OCI-LY7 (cell line): ENCODE measurements at regions not wholly inside any gene's neighbourhood (a gene's known extent, or its start where the extent isn't known, plus 50 kb on each side); places are given as distances from the start of the nearest gene placed in this dataset.

Experiments
- BruUV-seq: library from RNA; stranded (reverse); fragments of 400-500 nt; replicated peaks from 2 replicates; lab custom pipeline; 2021; lab: Mats Ljungman, UMichigan
- CTCF ChIA-PET: fragments of 300-600 bp; sonication (Branson Sonifier 250); formaldehyde crosslinking; loops from one replicate; lab custom pipeline; 2022; ENCODE audit warnings: antibody characterized with exemption; ENCODE audit not compliant: unreplicated experiment; lab: Charles Lee
- POLR2A ChIA-PET: fragments of 300-600 bp; sonication (Branson Sonifier 250); formaldehyde crosslinking; loops from one replicate; lab custom pipeline; 2022; ENCODE audit warnings: antibody characterized with exemption; lab: Charles Lee
- DNase-seq: peaks from one replicate; pipeline ENCODE4 v3.0.0-alpha.2; 2015; ENCODE audit warnings: low spot score
- H2AFZ ChIP-seq: fragments of 200-600 bp; sonication (generic), shearing (Covaris generic); 2 replicates; pipeline ENCODE4 v1.6.1; 2014; ENCODE audit warnings: mild to moderate bottlenecking, antibody characterized with exemption, low read length, moderate library complexity
- H3K27ac ChIP-seq: fragments of 200-600 bp; sonication (generic); 2 replicates; pipeline ENCODE4 v1.5.1; 2014; ENCODE audit warnings: mixed run types, low read depth, mild to moderate bottlenecking, moderate library complexity, low read length, inconsistent platforms; ENCODE audit not compliant: poor library complexity, severe bottlenecking
- H3K36me3 ChIP-seq: fragments of 200-600 bp; sonication (generic); 2 replicates; pipeline ENCODE4 v1.6.1; 2014; ENCODE audit warnings: mild to moderate bottlenecking, antibody characterized with exemption, low read length, moderate library complexity, mixed read lengths; ENCODE audit not compliant: insufficient read depth
- H3K4me1 ChIP-seq: fragments of 200-600 bp; sonication (generic); 2 replicates; pipeline ENCODE4 v1.5.1; 2014; ENCODE audit warnings: mild to moderate bottlenecking, low read length; ENCODE audit not compliant: insufficient read depth, poor library complexity, severe bottlenecking
- H3K4me2 ChIP-seq: fragments of 200-600 bp; sonication (generic); 2 replicates; pipeline ENCODE4 v1.6.1; 2014; ENCODE audit warnings: mild to moderate bottlenecking, low read length
- H3K4me3 ChIP-seq: fragments of 200-600 bp; sonication (generic); 2 replicates; pipeline ENCODE4 v1.5.1; 2014; ENCODE audit warnings: mild to moderate bottlenecking, low read depth, low read length; ENCODE audit not compliant: poor library complexity, severe bottlenecking
- H3K79me2 ChIP-seq: fragments of 200-600 bp; sonication (generic); 2 replicates; pipeline ENCODE4 v1.6.1; 2016; ENCODE audit warnings: low read depth, mild to moderate bottlenecking, low read length, moderate library complexity, mixed read lengths; ENCODE audit not compliant: insufficient read depth
- H3K9me2 ChIP-seq: fragments of 200-600 bp; sonication (generic); 2 replicates; pipeline ENCODE4 v1.6.1; 2016; ENCODE audit warnings: mild to moderate bottlenecking, low read length, mixed read lengths; ENCODE audit not compliant: insufficient read depth
- H3K9me3 ChIP-seq: fragments of 200-600 bp; sonication (generic); 2 replicates; pipeline ENCODE4 v1.6.1; 2014; ENCODE audit warnings: mild to moderate bottlenecking, mixed run types, low read length, mixed read lengths
- H4K20me1 ChIP-seq: fragments of 200-600 bp; sonication (generic); 2 replicates; pipeline ENCODE4 v1.6.1; 2014; ENCODE audit warnings: mild to moderate bottlenecking, antibody characterized with exemption, low read length, moderate library complexity, mixed read lengths; ENCODE audit not compliant: insufficient read depth
- EZH2phosphoT487 ChIP-seq: fragments of 200-600 bp; sonication (generic); IDR thresholded peaks from 2 replicates; pipeline ENCODE4 v1.6.1; 2018; ENCODE audit warnings: low read depth, borderline replicate concordance, mild to moderate bottlenecking, mixed run types, antibody characterized with exemption, low read length, moderate library complexity, mixed read lengths
- intact Hi-C: fragments of 100-400 bp; cut with micrococcal nuclease; formaldehyde crosslinking; loops from one replicate; pipeline ENCODE4 v1.10.0; 2022; ENCODE audit not compliant: unreplicated experiment
- TF ChIP-seq, protein P1 (sequence below): fragments of 200-600 bp; sonication (generic); conservative IDR thresholded peaks from 2 replicates; pipeline ENCODE4 v1.5.1; 2014; ENCODE audit warnings: mild to moderate bottlenecking, antibody characterized with exemption, low read length, moderate library complexity, mixed read lengths

DNA sequence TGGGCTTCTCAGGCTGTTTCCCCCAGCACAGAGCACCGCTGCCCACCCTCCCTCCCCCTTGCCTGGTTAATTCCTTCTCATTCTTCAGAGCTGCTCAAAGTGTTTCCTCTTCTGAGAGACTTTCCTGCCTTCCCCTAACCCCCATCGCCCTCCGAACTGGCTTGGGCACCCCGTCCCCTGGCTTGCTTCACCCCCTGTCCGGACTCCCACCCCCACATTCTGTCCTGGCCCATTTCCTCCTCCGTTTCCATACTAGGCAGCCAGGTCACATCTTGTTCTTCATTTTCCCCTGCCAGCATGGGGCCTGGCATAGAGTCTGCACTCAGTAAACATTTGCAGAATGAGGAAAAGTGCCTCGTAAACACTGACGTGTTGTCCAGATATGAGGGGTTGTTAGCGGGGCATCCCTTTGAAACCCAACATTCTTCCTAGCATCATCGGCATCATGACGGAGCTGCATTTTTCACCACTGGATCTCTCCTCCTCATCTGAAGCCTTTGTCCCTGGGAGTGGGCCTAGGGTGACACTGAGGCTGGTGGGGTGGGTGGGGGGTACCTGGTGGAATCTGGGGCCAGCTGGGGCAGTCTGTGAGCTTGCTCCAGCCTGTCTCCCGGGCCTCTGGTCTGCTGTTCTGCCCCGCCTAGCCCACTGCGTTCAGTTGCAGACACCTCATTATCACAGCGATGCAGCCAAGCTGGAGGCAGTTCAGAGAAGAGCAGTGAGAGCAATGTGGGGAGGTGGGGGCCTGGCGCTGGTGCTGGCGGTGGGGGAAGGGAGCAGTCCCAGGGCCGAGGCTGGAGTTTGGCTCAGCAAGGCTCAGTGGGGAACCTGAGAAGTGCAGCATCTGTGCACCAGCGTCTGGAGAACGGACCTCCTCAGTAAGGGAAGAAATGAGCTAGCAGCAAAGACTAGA lies 149.4 kb upstream of the PJA1 start:
- BruUV-seq: no TSS peak
- no peak for TF ChIP-seq EZH2phosphoT487
- TF ChIP-seq, protein P1, sequence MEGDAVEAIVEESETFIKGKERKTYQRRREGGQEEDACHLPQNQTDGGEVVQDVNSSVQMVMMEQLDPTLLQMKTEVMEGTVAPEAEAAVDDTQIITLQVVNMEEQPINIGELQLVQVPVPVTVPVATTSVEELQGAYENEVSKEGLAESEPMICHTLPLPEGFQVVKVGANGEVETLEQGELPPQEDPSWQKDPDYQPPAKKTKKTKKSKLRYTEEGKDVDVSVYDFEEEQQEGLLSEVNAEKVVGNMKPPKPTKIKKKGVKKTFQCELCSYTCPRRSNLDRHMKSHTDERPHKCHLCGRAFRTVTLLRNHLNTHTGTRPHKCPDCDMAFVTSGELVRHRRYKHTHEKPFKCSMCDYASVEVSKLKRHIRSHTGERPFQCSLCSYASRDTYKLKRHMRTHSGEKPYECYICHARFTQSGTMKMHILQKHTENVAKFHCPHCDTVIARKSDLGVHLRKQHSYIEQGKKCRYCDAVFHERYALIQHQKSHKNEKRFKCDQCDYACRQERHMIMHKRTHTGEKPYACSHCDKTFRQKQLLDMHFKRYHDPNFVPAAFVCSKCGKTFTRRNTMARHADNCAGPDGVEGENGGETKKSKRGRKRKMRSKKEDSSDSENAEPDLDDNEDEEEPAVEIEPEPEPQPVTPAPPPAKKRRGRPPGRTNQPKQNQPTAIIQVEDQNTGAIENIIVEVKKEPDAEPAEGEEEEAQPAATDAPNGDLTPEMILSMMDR: no peak

GRCh38 chrX:69313617-69314290 lies 148.5 kb upstream of the PJA1 start:
- Histone ChIP-seq H4K20me1 (no peaks in the 10 kb centered on the region), H3K36me3 (no peaks in the 10 kb centered on the region), H2AFZ (no peak overlapping the region), H3K27ac (no peak overlapping the region), H3K79me2 (no peaks in the 10 kb centered on the region), H3K9me2 (no peaks in the 10 kb centered on the region), H3K4me3 (no peak overlapping the region), H3K4me1 (no peaks in the 10 kb centered on the region), H3K9me3 (no peaks in the 10 kb centered on the region), H3K4me2 (no peak overlapping the region)
- CTCF ChIA-PET: no interaction called here
- peak; percentile 0 for DNase-seq
- POLR2A ChIA-PET: no interaction called here
- no TSS peak for BruUV-seq
- intact Hi-C loops: no loop called here
- TF ChIP-seq, protein P1: no peak
- no peak for TF ChIP-seq EZH2phosphoT487

More for the DNA sequence above, 149.4 kb upstream of the PJA1 start:
- intact Hi-C loops: no loop called here
- Histone ChIP-seq H3K9me3 (no peaks in the 10 kb centered on the region), H3K9me2 (no peaks in the 10 kb centered on the region), H3K4me3 (no peak overlapping the region), H2AFZ (no peak overlapping the region), H3K27ac (no peak overlapping the region), H4K20me1 (no peaks in the 10 kb centered on the region), H3K4me2 (no peak overlapping the region), H3K4me1 (no peaks in the 10 kb centered on the region), H3K36me3 (no peaks in the 10 kb centered on the region), H3K79me2 (no peaks in the 10 kb centered on the region)
- no peak for DNase-seq
- CTCF ChIA-PET: no interaction called here
- POLR2A ChIA-PET: no interaction called here
